HepG2 (cell line): ENCODE measurements at regions not wholly inside any gene's neighbourhood (a gene's known extent, or its start where the extent isn't known, plus 50 kb on each side); places are given as distances from the start of the nearest gene placed in this dataset.

ENCODE experiments used
- FOXA1 ChIP-seq, 2 experiments: fragments of 450-650 bp in 1 of 2; sonication (generic) in 1 of 2; formaldehyde crosslinking in 1 of 2; IDR thresholded peaks; 2 replicates each; pipeline versions ENCODE4 v1.4.0 to v1.6.1; 2016 to 2020; ENCODE audit warnings: missing genetic modification reagents in 1 of 2
- GATAD2A ChIP-seq: IDR thresholded peaks from 2 replicates; pipeline ENCODE4 v1.6.1; 2016
- GPN1 ChIP-seq: sonication (generic); formaldehyde crosslinking; IDR thresholded peaks from 2 replicates; pipeline ENCODE4 v1.5.1; 2020; ENCODE audit warnings: missing genetic modification reagents, borderline replicate concordance
- IRF9 ChIP-seq: sonication (generic); formaldehyde crosslinking; IDR thresholded peaks from 2 replicates; pipeline ENCODE4 v1.8.0; 2022; ENCODE audit warnings: missing genetic modification reagents, mild to moderate bottlenecking, borderline replicate concordance
- KAT2B ChIP-seq: fragments of 150-350 bp; IDR thresholded peaks from 2 replicates; pipeline ENCODE4 v1.6.1; 2014; ENCODE audit warnings: low read depth, low read length, borderline replicate concordance
- MATR3 ChIP-seq: sonication (generic); formaldehyde crosslinking; IDR thresholded peaks from 2 replicates; pipeline ENCODE4 v1.4.0; 2020; ENCODE audit warnings: missing genetic modification reagents
- NRL ChIP-seq: sonication (generic); formaldehyde crosslinking; IDR thresholded peaks from 2 replicates; pipeline ENCODE4 v1.5.0; 2020; ENCODE audit warnings: missing genetic modification reagents, mild to moderate bottlenecking, moderate library complexity, borderline replicate concordance
- PHF5A ChIP-seq: IDR thresholded peaks from one replicate; pipeline ENCODE4 v1.6.1; 2018; ENCODE audit warnings: low read depth, missing genetic modification reagents; ENCODE audit not compliant: unreplicated experiment
- ZMAT3 ChIP-seq: sonication (generic); formaldehyde crosslinking; conservative IDR thresholded peaks from 2 replicates; pipeline ENCODE4 v1.7.0; 2021; ENCODE audit warnings: missing genetic modification reagents
- ZNF136 ChIP-seq: sonication (generic); formaldehyde crosslinking; IDR thresholded peaks from 2 replicates; pipeline ENCODE4 v1.8.1; 2022; ENCODE audit warnings: low read depth, mild to moderate bottlenecking, moderate library complexity, missing genetic modification reagents
- ZNF180 ChIP-seq: sonication (generic); formaldehyde crosslinking; IDR thresholded peaks from 2 replicates; pipeline ENCODE4 v1.4.0; 2020; ENCODE audit warnings: low read depth, missing genetic modification reagents, borderline replicate concordance
- ZNF234 ChIP-seq: sonication (generic); formaldehyde crosslinking; conservative IDR thresholded peaks from 2 replicates; pipeline ENCODE4 v1.5.1; 2020; ENCODE audit warnings: mild to moderate bottlenecking, missing genetic modification reagents
- ZNF414 ChIP-seq: sonication (generic); formaldehyde crosslinking; IDR thresholded peaks from 2 replicates; pipeline ENCODE4 v1.5.0; 2020; ENCODE audit warnings: missing genetic modification reagents
- ZNF484 ChIP-seq: sonication (generic); formaldehyde crosslinking; IDR thresholded peaks from 2 replicates; pipeline ENCODE4 v1.5.1; 2020; ENCODE audit warnings: mild to moderate bottlenecking, low read depth, missing genetic modification reagents, borderline replicate concordance
- ZNF615 ChIP-seq: sonication (generic); formaldehyde crosslinking; IDR thresholded peaks from 2 replicates; pipeline ENCODE4 v1.5.0; 2020; ENCODE audit warnings: mild to moderate bottlenecking, missing genetic modification reagents, borderline replicate concordance
- ZNF761 ChIP-seq: sonication (generic); formaldehyde crosslinking; conservative IDR thresholded peaks from 2 replicates; pipeline ENCODE4 v1.4.0; 2020; ENCODE audit warnings: mild to moderate bottlenecking, missing genetic modification reagents
- ZSCAN22 ChIP-seq: sonication (generic); formaldehyde crosslinking; IDR thresholded peaks from 2 replicates; pipeline ENCODE4 v1.4.0; 2020; ENCODE audit warnings: mild to moderate bottlenecking, missing genetic modification reagents
- TF ChIP-seq, protein P1 (sequence below), 2 experiments: sonication (generic) in 1 of 2; formaldehyde crosslinking in 1 of 2; IDR thresholded peaks; 2 replicates each; pipeline versions ENCODE4 v1.4.0 to v1.6.1; 2016 to 2020; ENCODE audit warnings: borderline replicate concordance in 1 of 2, low read depth in 1 of 2, mild to moderate bottlenecking in 1 of 2, missing genetic modification reagents in 1 of 2
- TF ChIP-seq, protein P2 (sequence below): fragments of 450-650 bp; IDR thresholded peaks from 2 replicates; pipeline ENCODE4 v1.6.1; 2017; ENCODE audit warnings: mild to moderate bottlenecking

DNA sequence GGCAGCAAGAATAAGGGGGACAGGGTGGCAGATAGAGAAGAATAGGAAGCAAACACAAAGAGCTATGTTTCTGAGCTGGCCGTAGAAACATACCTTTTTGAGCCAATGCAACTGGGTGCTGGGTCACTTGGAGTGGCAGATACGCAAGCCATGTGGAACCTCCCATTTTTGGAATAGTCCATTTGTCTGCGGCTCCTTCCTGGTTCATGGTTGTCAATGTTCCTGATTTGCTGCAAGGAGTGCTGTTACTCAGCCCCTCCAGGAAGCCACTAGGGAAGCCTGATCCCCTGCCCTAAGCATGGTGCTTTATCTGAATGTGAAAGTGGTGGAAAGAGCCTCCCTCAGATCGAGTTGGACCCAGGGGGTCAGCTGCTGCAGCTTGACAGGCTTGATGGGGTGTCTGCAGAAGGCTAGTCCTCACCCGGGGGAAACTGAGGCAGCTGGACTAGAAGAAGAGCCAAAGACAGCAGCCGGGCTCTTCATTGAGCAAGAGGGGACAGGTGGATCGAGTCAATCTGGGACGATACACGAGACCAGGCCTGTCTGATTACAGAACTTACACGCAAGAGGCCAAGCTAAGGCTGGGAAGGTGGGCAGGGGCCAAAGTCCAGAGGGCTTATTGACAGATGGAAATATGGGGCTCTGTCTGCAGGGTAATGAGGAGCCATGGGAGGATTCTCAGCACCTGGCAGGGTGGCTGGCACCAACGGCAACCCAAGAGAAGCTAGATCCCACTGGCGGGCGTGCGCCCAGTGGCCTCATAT lies 57.4 kb upstream of the CTNNBL1 start (continued):
- TF ChIP-seq GATAD2A (CRISPR knock-in tag), result peak; percentile 67
- no peak for TF ChIP-seq GPN1
- no peak for TF ChIP-seq ZSCAN22 (CRISPR knock-in tag)
- TF ChIP-seq, protein P1, sequence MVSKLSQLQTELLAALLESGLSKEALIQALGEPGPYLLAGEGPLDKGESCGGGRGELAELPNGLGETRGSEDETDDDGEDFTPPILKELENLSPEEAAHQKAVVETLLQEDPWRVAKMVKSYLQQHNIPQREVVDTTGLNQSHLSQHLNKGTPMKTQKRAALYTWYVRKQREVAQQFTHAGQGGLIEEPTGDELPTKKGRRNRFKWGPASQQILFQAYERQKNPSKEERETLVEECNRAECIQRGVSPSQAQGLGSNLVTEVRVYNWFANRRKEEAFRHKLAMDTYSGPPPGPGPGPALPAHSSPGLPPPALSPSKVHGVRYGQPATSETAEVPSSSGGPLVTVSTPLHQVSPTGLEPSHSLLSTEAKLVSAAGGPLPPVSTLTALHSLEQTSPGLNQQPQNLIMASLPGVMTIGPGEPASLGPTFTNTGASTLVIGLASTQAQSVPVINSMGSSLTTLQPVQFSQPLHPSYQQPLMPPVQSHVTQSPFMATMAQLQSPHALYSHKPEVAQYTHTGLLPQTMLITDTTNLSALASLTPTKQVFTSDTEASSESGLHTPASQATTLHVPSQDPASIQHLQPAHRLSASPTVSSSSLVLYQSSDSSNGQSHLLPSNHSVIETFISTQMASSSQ (IDR thresholded peaks at IDR 0.05; ENCODE audit: low read depth), result no peak
- TF ChIP-seq, protein P1 (CRISPR knock-in tag; IDR thresholded peaks at IDR 0.05; ENCODE audit: borderline replicate concordance), result no peak
- no peak for TF ChIP-seq KAT2B
- TF ChIP-seq ZNF484, result no peak
- no peak for TF ChIP-seq NRL (CRISPR knock-in tag)
- no peak for TF ChIP-seq ZNF615
- TF ChIP-seq IRF9 (CRISPR knock-in tag), result 0 out of 2 replicates have a peak, but pooled peaks have one; percentile 42
- no peak for TF ChIP-seq ZMAT3 (CRISPR knock-in tag)
- no peak for TF ChIP-seq ZNF414 (CRISPR knock-in tag)
- TF ChIP-seq, protein P2, sequence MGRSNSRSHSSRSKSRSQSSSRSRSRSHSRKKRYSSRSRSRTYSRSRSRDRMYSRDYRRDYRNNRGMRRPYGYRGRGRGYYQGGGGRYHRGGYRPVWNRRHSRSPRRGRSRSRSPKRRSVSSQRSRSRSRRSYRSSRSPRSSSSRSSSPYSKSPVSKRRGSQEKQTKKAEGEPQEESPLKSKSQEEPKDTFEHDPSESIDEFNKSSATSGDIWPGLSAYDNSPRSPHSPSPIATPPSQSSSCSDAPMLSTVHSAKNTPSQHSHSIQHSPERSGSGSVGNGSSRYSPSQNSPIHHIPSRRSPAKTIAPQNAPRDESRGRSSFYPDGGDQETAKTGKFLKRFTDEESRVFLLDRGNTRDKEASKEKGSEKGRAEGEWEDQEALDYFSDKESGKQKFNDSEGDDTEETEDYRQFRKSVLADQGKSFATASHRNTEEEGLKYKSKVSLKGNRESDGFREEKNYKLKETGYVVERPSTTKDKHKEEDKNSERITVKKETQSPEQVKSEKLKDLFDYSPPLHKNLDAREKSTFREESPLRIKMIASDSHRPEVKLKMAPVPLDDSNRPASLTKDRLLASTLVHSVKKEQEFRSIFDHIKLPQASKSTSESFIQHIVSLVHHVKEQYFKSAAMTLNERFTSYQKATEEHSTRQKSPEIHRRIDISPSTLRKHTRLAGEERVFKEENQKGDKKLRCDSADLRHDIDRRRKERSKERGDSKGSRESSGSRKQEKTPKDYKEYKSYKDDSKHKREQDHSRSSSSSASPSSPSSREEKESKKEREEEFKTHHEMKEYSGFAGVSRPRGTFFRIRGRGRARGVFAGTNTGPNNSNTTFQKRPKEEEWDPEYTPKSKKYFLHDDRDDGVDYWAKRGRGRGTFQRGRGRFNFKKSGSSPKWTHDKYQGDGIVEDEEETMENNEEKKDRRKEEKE, result no peak
- TF ChIP-seq ZNF136, result 0 out of 2 replicates have a peak, but pooled peaks have one; percentile 31
- TF ChIP-seq MATR3 (CRISPR knock-in tag), result no peak
- no peak for TF ChIP-seq ZNF761 (CRISPR knock-in tag)
- TF ChIP-seq FOXA1 (IDR thresholded peaks at IDR 0.05), result no peak
- peak; percentile 89 for TF ChIP-seq FOXA1 (CRISPR knock-in tag; IDR thresholded peaks at IDR 0.05)
- no peak for TF ChIP-seq PHF5A (CRISPR knock-in tag)
- no peak for TF ChIP-seq ZNF234
- no peak for TF ChIP-seq ZNF180
